HPDE6-E6E7 (cell line): ENCODE measurements at regions not wholly inside any gene's neighbourhood (a gene's known extent, or its start where the extent isn't known, plus 50 kb on each side); places are given as distances from the start of the nearest gene placed in this dataset.
A peak's percentile ranks its signal among the peaks of the same experiment; 100 is the strongest.

Experiments used
- DNase-seq: peaks from one replicate; pipeline ENCODE4 v3.0.0; 2011; ENCODE audit warnings: missing footprints; ENCODE audit errors: extremely low spot score

- no peak for DNase-seq
Measured at GRCh38 chr1:101152633-101153032, 84.2 kb upstream of the S1PR1 start.

- no peak for DNase-seq
Measured at GRCh38 chr1:101151286-101151685, 85.5 kb upstream of the S1PR1 start.

- peak; percentile 63 for DNase-seq
Measured at GRCh38 chr1:101150670-101151069, 86.1 kb upstream of the S1PR1 start.

GRCh38 chr1:101150266-101150665 lies 86.6 kb upstream of the S1PR1 start:
- no peak for DNase-seq

- DNase-seq: no peak
Measured at GRCh38 chr1:101148980-101149379, 87.8 kb upstream of the S1PR1 start.

- DNase-seq: no peak
Measured at GRCh38 chr1:101147381-101147780, 89.4 kb upstream of the S1PR1 start.

- no peak for DNase-seq
Measured at GRCh38 chr1:101145449-101145820, 91.4 kb upstream of the S1PR1 start.

GRCh38 chr1:101144671-101145448 lies 92.0 kb upstream of the S1PR1 start:
- DNase-seq: no peak

- DNase-seq: no peak
Measured at GRCh38 chr1:101142244-101142643, 94.6 kb upstream of the S1PR1 start.

GRCh38 chr1:101141376-101141775 lies 95.4 kb upstream of the S1PR1 start:
- DNase-seq: no peak

- DNase-seq: no peak
Measured at GRCh38 chr1:101139821-101140718, 96.7 kb upstream of the S1PR1 start.

GRCh38 chr1:101139130-101139529 lies 97.7 kb upstream of the S1PR1 start:
- DNase-seq: no peak

- DNase-seq: no peak
Measured at GRCh38 chr1:101137144-101138126, 99.4 kb upstream of the S1PR1 start.

GRCh38 chr1:101136739-101137138 lies 100.1 kb upstream of the S1PR1 start:
- DNase-seq: no peak

- no peak for DNase-seq
Measured at GRCh38 chr1:101136271-101136670, 100.5 kb upstream of the S1PR1 start.

GRCh38 chr1:101135526-101135925 lies 101.3 kb upstream of the S1PR1 start:
- DNase-seq: no peak

- DNase-seq: no peak
Measured at GRCh38 chr1:101131239-101131843, 105.5 kb upstream of the S1PR1 start.

GRCh38 chr1:101130673-101131072 lies 105.1 kb upstream of the DPH5 start:
- DNase-seq: no peak

- DNase-seq: no peak
Measured at GRCh38 chr1:101128846-101129245, 103.3 kb upstream of the DPH5 start.

- DNase-seq: no peak
Measured at GRCh38 chr1:101128211-101128727, 102.7 kb upstream of the DPH5 start.

- no peak for DNase-seq
Measured at GRCh38 chr1:101124405-101124804, 98.8 kb upstream of the DPH5 start.
